ENCODE measurements at regions not wholly inside any gene's neighbourhood (a gene's known extent, or its start where the extent isn't known, plus 50 kb on each side); places are given as distances from the start of the nearest gene placed in this dataset.

DNA sequence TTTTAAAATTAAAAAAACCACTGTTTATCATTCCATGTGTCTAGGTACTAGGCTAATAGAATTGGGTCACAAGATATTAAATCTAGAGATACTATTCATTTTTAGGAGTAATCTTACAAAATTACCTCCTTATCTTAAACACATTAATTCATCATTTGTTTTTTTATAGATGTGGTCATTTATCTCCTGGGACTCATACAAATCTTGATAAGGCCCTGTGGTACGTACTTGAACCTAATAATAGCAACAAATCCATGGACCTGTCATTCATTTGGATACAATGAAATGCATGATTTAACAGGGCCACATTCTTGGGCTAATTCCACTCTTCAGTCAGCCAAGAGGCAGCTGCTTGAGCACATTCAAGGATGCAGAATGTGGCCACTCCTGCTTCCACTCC is 66.4 kb upstream of the MARCHF11 start:
- TF ChIP-seq GATA2 (IDR thresholded peaks at IDR 0.05; ENCODE audit: low read depth, low read length) (no peak), GATA3 (IDR thresholded peaks at IDR 0.05; ENCODE audit: low read depth, low read length) (no peak)

Data from SH-SY5Y (cell line).